Testis (tissue), 2 donors: ENCODE measurements at regions not wholly inside any gene's neighbourhood (a gene's known extent, or its start where the extent isn't known, plus 50 kb on each side); places are given as distances from the start of the nearest gene placed in this dataset.

Experiments
- POLR2A ChIP-seq: fragments of 450-650 bp; IDR thresholded peaks from one replicate; pipeline ENCODE4 v1.6.1; 2017; ENCODE audit warnings: antibody characterized with exemption, mild to moderate bottlenecking, moderate library complexity
- TF ChIP-seq, protein P1 (sequence below), 3 experiments: fragments of 450-650 bp in 2 of 3; fragments of 200-600 bp in 1 of 3; sonication (generic) in 1 of 3; IDR thresholded peaks; one replicate each; pipeline ENCODE4 v1.5.1; 2016 to 2019; ENCODE audit warnings: antibody characterized with exemption in 3 of 3, mild to moderate bottlenecking in 2 of 3, moderate library complexity in 1 of 3

DNA sequence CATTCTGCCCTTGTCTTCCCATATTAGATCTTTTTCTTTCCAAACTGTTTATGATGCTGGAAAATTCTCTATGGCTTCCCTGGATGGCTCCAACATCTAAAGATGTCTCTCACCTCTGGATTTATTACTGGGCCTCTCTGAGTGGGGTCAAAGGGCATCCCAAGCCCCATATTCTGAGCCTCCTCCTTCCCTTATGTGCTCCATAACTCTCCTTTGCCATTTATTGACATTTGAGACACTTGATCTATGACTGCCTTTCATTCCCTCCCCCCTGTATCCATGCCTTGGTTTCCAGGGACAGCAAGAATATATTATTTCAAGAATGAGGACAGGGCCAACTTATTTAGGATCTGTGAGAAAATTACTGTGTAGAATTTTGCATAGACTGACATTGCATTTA lies 369.3 kb upstream of the ONECUT1 start:
- TF ChIP-seq, protein P1, sequence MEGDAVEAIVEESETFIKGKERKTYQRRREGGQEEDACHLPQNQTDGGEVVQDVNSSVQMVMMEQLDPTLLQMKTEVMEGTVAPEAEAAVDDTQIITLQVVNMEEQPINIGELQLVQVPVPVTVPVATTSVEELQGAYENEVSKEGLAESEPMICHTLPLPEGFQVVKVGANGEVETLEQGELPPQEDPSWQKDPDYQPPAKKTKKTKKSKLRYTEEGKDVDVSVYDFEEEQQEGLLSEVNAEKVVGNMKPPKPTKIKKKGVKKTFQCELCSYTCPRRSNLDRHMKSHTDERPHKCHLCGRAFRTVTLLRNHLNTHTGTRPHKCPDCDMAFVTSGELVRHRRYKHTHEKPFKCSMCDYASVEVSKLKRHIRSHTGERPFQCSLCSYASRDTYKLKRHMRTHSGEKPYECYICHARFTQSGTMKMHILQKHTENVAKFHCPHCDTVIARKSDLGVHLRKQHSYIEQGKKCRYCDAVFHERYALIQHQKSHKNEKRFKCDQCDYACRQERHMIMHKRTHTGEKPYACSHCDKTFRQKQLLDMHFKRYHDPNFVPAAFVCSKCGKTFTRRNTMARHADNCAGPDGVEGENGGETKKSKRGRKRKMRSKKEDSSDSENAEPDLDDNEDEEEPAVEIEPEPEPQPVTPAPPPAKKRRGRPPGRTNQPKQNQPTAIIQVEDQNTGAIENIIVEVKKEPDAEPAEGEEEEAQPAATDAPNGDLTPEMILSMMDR (IDR thresholded peaks at IDR 0.05): no peak
- TF ChIP-seq POLR2A: no peak
